GM23338 (cell line): ENCODE measurements at regions not wholly inside any gene's neighbourhood (a gene's known extent, or its start where the extent isn't known, plus 50 kb on each side); places are given as distances from the start of the nearest gene placed in this dataset.

Source experiments
- ATAC-seq: fragments of 200-7000 bp; cut with Tn5 transposase; 3 replicates; pipeline ENCODE4 v1.9.1; 2020
- DNase-seq: peaks from one replicate; pipeline ENCODE4 v3.0.0-alpha.2; 2015; ENCODE audit warnings: low spot score
- H2AFZ ChIP-seq: fragments of 200-600 bp; sonication (generic); 2 replicates; pipeline ENCODE4 v1.8.0; 2016; ENCODE audit warnings: antibody characterized with exemption, mild to moderate bottlenecking, moderate library complexity
- H3F3A ChIP-seq: fragments of 200-600 bp; sonication (generic); replicated peaks from 2 replicates; pipeline ENCODE4 v1.8.0; 2017; ENCODE audit warnings: antibody characterized with exemption, mixed run types, low read depth
- H3K27ac ChIP-seq: fragments of 200-600 bp; sonication (generic); 2 replicates; pipeline ENCODE4 v1.6.1; 2016; ENCODE audit warnings: low read depth
- H3K27me3 ChIP-seq: fragments of 200-600 bp; sonication (generic); 2 replicates; pipeline ENCODE4 v1.8.0; 2016; ENCODE audit warnings: mild to moderate bottlenecking, mixed run types, moderate library complexity; ENCODE audit not compliant: insufficient read depth
- H3K36me3 ChIP-seq: fragments of 200-600 bp; sonication (generic); 2 replicates; pipeline ENCODE4 v1.8.0; 2016; ENCODE audit warnings: mild to moderate bottlenecking; ENCODE audit not compliant: insufficient read depth
- H3K4me1 ChIP-seq: fragments of 200-600 bp; sonication (generic); 2 replicates; pipeline ENCODE4 v1.8.0; 2016; ENCODE audit warnings: mild to moderate bottlenecking, moderate library complexity; ENCODE audit not compliant: insufficient read depth
- H3K4me2 ChIP-seq: fragments of 200-600 bp; sonication (generic); 2 replicates; pipeline ENCODE4 v1.7.1; 2017; ENCODE audit warnings: mixed run types
- H3K4me3 ChIP-seq: fragments of 200-600 bp; sonication (generic); 2 replicates; pipeline ENCODE4 v1.6.1; 2016; ENCODE audit warnings: mixed run types
- H3K79me2 ChIP-seq: fragments of 200-600 bp; sonication (generic); replicated peaks from 2 replicates; pipeline ENCODE4 v1.8.0; 2017; ENCODE audit warnings: mild to moderate bottlenecking; ENCODE audit not compliant: insufficient read depth
- H3K9me2 ChIP-seq: fragments of 200-600 bp; sonication (generic); 2 replicates; pipeline ENCODE4 v1.8.0; 2017; ENCODE audit not compliant: insufficient read depth
- H4K20me1 ChIP-seq: fragments of 200-600 bp; sonication (generic); replicated peaks from 2 replicates; pipeline ENCODE4 v1.8.0; 2017; ENCODE audit warnings: mild to moderate bottlenecking; ENCODE audit not compliant: insufficient read depth
- H3K27ac Mint-ChIP-seq: 2 replicates; pipeline ENCODE4 v1.8.0; 2020; ENCODE audit warnings: inconsistent platforms, mild to moderate bottlenecking, moderate library complexity, mixed read lengths
- H3K27me3 Mint-ChIP-seq: 3 replicates; pipeline ENCODE4 v1.8.0; 2022; ENCODE audit warnings: low read depth, mild to moderate bottlenecking, moderate library complexity, mixed read lengths, inconsistent platforms; ENCODE audit not compliant: insufficient read depth, poor library complexity
- H3K36me3 Mint-ChIP-seq: 3 replicates; pipeline ENCODE4 v1.8.0; 2021; ENCODE audit warnings: low read depth, mild to moderate bottlenecking, inconsistent platforms, moderate library complexity, mixed read lengths
- H3K4me1 Mint-ChIP-seq: 3 replicates; pipeline ENCODE4 v1.8.0; 2020; ENCODE audit warnings: mild to moderate bottlenecking, inconsistent platforms, mixed read lengths
- H3K4me3 Mint-ChIP-seq: 3 replicates; pipeline ENCODE4 v1.8.0; 2021; ENCODE audit warnings: moderate library complexity, mild to moderate bottlenecking, inconsistent platforms, mixed read lengths
- H3K9me3 Mint-ChIP-seq: 3 replicates; pipeline ENCODE4 v1.8.0; 2020; ENCODE audit warnings: moderate library complexity, mild to moderate bottlenecking, inconsistent platforms, mixed read lengths
- CREB1 ChIP-seq: fragments of 250-450 bp; sonication (Bioruptor Pico); IDR thresholded peaks from 2 replicates; pipeline ENCODE4 v1.5.0; 2020; ENCODE audit warnings: low read depth, mild to moderate bottlenecking, moderate library complexity
- EZH2 ChIP-seq: fragments of 200-600 bp; sonication (generic); IDR thresholded peaks from one replicate; pipeline ENCODE4 v1.8.0; 2017; ENCODE audit warnings: antibody characterized with exemption, mild to moderate bottlenecking, low read depth; ENCODE audit not compliant: unreplicated experiment
- EZH2phosphoT487 ChIP-seq: fragments of 200-600 bp; sonication (generic); IDR thresholded peaks from one replicate; pipeline ENCODE4 v1.8.1; 2018; ENCODE audit warnings: antibody characterized with exemption; ENCODE audit not compliant: unreplicated experiment
- JUNB ChIP-seq: IDR thresholded peaks from one replicate; pipeline ENCODE4 v1.6.1; 2016; ENCODE audit warnings: antibody characterized with exemption; ENCODE audit not compliant: unreplicated experiment
- NANOG ChIP-seq: IDR thresholded peaks from 2 replicates; pipeline ENCODE4 v1.6.1; 2016; ENCODE audit warnings: antibody characterized with exemption, borderline replicate concordance
- POLR2AphosphoS5 ChIP-seq: IDR thresholded peaks from 2 replicates; pipeline ENCODE4 v1.6.1; 2016; ENCODE audit warnings: antibody characterized with exemption, low read depth
- STAT1 ChIP-seq: IDR thresholded peaks from one replicate; pipeline ENCODE4 v1.6.1; 2016; ENCODE audit warnings: antibody characterized with exemption; ENCODE audit not compliant: unreplicated experiment
- ZNF114 ChIP-seq: fragments of 250-450 bp; sonication (Bioruptor Pico); IDR thresholded peaks from 2 replicates; pipeline ENCODE4 v1.5.0; 2020; ENCODE audit warnings: mild to moderate bottlenecking, moderate library complexity
- ZNF331 ChIP-seq: fragments of 250-450 bp; sonication (Bioruptor Pico); IDR thresholded peaks from 2 replicates; pipeline ENCODE4 v1.5.0; 2020; ENCODE audit warnings: low read depth, mild to moderate bottlenecking, moderate library complexity
- TF ChIP-seq, protein P1 (sequence below): IDR thresholded peaks from 2 replicates; pipeline ENCODE4 v1.6.1; 2016; ENCODE audit warnings: antibody characterized with exemption
- TF ChIP-seq, protein P2 (sequence below): fragments of 250-450 bp; sonication (Bioruptor Pico); IDR thresholded peaks from 2 replicates; pipeline ENCODE4 v1.5.0; 2020; ENCODE audit warnings: mild to moderate bottlenecking, moderate library complexity
- TF ChIP-seq, protein P3 (sequence below), 2 experiments: fragments of 200-600 bp in 1 of 2; sonication (generic) in 1 of 2; conservative IDR thresholded peaks; 2 replicates each; pipeline versions ENCODE4 v1.5.1 to v1.6.1; 2016 to 2017; ENCODE audit warnings: antibody characterized with exemption in 2 of 2, low read depth in 2 of 2, mild to moderate bottlenecking in 2 of 2, moderate library complexity in 1 of 2
- TF ChIP-seq, protein P4 (sequence below): IDR thresholded peaks from one replicate; pipeline ENCODE4 v1.6.1; 2018; ENCODE audit warnings: antibody characterized with exemption; ENCODE audit not compliant: unreplicated experiment

DNA sequence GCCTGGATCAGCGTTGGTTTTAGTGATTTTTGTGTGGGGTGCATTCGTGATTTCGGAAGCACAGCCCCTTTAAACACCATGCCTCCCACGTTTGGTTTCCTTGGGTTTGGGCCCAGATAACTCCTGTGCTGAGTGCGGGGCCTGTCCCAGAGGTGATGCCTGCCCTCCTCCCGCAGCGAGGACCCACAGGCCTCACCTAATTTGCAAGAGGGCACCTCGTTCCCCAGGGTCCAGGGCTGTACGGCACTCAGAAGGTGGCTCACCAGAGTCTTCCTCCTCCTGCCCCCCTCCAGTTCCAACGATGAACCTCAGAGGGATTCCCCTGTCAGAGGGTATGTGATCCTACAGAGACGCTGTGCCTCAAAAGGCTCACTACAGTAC lies 54.3 kb upstream of the SOX1 start:
- H3K27ac ChIP-seq: no peak overlapping the region
- no peaks in the 10 kb centered on the region for H3K36me3 ChIP-seq
- peaks cover 6% of the 10 kb centered on the region; the same call in 2 of the 3 replicates for H3K9me3 Mint-ChIP-seq
- H3K9me2 ChIP-seq: no peaks in the 10 kb centered on the region
- H3K27ac Mint-ChIP-seq: no peak overlapping the region
- TF ChIP-seq ZNF114 (CRISPR knock-in tag) (no peak), EZH2phosphoT487 (no peak), EZH2 (no peak), CREB1 (CRISPR knock-in tag) (no peak), ZNF331 (no peak), JUNB (no peak), STAT1 (no peak), POLR2AphosphoS5 (no peak), NANOG (no peak)
- TF ChIP-seq, protein P1, sequence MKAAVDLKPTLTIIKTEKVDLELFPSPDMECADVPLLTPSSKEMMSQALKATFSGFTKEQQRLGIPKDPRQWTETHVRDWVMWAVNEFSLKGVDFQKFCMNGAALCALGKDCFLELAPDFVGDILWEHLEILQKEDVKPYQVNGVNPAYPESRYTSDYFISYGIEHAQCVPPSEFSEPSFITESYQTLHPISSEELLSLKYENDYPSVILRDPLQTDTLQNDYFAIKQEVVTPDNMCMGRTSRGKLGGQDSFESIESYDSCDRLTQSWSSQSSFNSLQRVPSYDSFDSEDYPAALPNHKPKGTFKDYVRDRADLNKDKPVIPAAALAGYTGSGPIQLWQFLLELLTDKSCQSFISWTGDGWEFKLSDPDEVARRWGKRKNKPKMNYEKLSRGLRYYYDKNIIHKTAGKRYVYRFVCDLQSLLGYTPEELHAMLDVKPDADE: no peak
- TF ChIP-seq, protein P2, sequence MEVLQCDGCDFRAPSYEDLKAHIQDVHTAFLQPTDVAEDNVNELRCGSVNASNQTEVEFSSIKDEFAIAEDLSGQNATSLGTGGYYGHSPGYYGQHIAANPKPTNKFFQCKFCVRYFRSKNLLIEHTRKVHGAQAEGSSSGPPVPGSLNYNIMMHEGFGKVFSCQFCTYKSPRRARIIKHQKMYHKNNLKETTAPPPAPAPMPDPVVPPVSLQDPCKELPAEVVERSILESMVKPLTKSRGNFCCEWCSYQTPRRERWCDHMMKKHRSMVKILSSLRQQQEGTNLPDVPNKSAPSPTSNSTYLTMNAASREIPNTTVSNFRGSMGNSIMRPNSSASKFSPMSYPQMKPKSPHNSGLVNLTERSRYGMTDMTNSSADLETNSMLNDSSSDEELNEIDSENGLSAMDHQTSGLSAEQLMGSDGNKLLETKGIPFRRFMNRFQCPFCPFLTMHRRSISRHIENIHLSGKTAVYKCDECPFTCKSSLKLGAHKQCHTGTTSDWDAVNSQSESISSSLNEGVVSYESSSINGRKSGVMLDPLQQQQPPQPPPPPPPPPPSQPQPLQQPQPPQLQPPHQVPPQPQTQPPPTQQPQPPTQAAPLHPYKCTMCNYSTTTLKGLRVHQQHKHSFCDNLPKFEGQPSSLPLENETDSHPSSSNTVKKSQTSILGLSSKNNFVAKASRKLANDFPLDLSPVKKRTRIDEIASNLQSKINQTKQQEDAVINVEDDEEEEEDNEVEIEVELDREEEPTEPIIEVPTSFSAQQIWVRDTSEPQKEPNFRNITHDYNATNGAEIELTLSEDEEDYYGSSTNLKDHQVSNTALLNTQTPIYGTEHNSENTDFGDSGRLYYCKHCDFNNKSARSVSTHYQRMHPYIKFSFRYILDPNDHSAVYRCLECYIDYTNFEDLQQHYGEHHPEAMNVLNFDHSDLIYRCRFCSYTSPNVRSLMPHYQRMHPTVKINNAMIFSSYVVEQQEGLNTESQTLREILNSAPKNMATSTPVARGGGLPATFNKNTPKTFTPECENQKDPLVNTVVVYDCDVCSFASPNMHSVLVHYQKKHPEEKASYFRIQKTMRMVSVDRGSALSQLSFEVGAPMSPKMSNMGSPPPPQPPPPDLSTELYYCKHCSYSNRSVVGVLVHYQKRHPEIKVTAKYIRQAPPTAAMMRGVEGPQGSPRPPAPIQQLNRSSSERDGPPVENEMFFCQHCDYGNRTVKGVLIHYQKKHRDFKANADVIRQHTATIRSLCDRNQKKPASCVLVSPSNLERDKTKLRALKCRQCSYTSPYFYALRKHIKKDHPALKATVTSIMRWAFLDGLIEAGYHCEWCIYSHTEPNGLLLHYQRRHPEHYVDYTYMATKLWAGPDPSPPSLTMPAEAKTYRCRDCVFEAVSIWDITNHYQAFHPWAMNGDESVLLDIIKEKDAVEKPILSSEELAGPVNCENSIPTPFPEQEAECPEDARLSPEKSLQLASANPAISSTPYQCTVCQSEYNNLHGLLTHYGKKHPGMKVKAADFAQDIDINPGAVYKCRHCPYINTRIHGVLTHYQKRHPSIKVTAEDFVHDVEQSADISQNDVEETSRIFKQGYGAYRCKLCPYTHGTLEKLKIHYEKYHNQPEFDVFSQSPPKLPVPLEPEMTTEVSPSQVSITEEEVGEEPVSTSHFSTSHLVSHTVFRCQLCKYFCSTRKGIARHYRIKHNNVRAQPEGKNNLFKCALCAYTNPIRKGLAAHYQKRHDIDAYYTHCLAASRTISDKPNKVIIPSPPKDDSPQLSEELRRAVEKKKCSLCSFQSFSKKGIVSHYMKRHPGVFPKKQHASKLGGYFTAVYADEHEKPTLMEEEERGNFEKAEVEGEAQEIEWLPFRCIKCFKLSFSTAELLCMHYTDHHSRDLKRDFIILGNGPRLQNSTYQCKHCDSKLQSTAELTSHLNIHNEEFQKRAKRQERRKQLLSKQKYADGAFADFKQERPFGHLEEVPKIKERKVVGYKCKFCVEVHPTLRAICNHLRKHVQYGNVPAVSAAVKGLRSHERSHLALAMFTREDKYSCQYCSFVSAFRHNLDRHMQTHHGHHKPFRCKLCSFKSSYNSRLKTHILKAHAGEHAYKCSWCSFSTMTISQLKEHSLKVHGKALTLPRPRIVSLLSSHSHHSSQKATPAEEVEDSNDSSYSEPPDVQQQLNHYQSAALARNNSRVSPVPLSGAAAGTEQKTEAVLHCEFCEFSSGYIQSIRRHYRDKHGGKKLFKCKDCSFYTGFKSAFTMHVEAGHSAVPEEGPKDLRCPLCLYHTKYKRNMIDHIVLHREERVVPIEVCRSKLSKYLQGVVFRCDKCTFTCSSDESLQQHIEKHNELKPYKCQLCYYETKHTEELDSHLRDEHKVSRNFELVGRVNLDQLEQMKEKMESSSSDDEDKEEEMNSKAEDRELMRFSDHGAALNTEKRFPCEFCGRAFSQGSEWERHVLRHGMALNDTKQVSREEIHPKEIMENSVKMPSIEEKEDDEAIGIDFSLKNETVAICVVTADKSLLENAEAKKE: no peak
- TF ChIP-seq, protein P3, sequence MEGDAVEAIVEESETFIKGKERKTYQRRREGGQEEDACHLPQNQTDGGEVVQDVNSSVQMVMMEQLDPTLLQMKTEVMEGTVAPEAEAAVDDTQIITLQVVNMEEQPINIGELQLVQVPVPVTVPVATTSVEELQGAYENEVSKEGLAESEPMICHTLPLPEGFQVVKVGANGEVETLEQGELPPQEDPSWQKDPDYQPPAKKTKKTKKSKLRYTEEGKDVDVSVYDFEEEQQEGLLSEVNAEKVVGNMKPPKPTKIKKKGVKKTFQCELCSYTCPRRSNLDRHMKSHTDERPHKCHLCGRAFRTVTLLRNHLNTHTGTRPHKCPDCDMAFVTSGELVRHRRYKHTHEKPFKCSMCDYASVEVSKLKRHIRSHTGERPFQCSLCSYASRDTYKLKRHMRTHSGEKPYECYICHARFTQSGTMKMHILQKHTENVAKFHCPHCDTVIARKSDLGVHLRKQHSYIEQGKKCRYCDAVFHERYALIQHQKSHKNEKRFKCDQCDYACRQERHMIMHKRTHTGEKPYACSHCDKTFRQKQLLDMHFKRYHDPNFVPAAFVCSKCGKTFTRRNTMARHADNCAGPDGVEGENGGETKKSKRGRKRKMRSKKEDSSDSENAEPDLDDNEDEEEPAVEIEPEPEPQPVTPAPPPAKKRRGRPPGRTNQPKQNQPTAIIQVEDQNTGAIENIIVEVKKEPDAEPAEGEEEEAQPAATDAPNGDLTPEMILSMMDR (conservative IDR thresholded peaks at IDR 0.05; ENCODE audit: low read depth in 2 of 2): no peak
- TF ChIP-seq, protein P4, sequence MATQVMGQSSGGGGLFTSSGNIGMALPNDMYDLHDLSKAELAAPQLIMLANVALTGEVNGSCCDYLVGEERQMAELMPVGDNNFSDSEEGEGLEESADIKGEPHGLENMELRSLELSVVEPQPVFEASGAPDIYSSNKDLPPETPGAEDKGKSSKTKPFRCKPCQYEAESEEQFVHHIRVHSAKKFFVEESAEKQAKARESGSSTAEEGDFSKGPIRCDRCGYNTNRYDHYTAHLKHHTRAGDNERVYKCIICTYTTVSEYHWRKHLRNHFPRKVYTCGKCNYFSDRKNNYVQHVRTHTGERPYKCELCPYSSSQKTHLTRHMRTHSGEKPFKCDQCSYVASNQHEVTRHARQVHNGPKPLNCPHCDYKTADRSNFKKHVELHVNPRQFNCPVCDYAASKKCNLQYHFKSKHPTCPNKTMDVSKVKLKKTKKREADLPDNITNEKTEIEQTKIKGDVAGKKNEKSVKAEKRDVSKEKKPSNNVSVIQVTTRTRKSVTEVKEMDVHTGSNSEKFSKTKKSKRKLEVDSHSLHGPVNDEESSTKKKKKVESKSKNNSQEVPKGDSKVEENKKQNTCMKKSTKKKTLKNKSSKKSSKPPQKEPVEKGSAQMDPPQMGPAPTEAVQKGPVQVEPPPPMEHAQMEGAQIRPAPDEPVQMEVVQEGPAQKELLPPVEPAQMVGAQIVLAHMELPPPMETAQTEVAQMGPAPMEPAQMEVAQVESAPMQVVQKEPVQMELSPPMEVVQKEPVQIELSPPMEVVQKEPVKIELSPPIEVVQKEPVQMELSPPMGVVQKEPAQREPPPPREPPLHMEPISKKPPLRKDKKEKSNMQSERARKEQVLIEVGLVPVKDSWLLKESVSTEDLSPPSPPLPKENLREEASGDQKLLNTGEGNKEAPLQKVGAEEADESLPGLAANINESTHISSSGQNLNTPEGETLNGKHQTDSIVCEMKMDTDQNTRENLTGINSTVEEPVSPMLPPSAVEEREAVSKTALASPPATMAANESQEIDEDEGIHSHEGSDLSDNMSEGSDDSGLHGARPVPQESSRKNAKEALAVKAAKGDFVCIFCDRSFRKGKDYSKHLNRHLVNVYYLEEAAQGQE: no peak
- peaks cover 6% of the 10 kb centered on the region for H3K27me3 Mint-ChIP-seq
- H3K4me2 ChIP-seq: no peak overlapping the region
- H3K4me3 Mint-ChIP-seq: no peak overlapping the region
- H3K4me1 ChIP-seq: no peaks in the 10 kb centered on the region
- H3K4me3 ChIP-seq: no peak overlapping the region
- H2AFZ ChIP-seq: no peak overlapping the region
- H3K79me2 ChIP-seq: no peaks in the 10 kb centered on the region
- no peaks in the 10 kb centered on the region; the same call in 2 of the 3 replicates for H3K4me1 Mint-ChIP-seq
- ATAC-seq (no peak), DNase-seq (no peak)
- H3K36me3 Mint-ChIP-seq: peaks cover 3% of the 10 kb centered on the region
- H3K27me3 ChIP-seq: no peaks in the 10 kb centered on the region
- no peaks in the 10 kb centered on the region for H4K20me1 ChIP-seq
- no peaks in the 10 kb centered on the region for H3F3A ChIP-seq
